IPS DF 4.7 (cell line): ENCODE measurements at regions not wholly inside any gene's neighbourhood (a gene's known extent, or its start where the extent isn't known, plus 50 kb on each side); places are given as distances from the start of the nearest gene placed in this dataset.
"Not testable (repeated sequence)": the region's sequence is repeated elsewhere in the genome, so short reads cannot be mapped to it uniquely, and the experiment has no call there.

ENCODE experiments used
- DNase-seq: peaks from one replicate; pipeline ENCODE4 v3.0.0-alpha.2; 2013; ENCODE audit warnings: low spot score; ENCODE audit errors: extremely low read depth

DNA sequence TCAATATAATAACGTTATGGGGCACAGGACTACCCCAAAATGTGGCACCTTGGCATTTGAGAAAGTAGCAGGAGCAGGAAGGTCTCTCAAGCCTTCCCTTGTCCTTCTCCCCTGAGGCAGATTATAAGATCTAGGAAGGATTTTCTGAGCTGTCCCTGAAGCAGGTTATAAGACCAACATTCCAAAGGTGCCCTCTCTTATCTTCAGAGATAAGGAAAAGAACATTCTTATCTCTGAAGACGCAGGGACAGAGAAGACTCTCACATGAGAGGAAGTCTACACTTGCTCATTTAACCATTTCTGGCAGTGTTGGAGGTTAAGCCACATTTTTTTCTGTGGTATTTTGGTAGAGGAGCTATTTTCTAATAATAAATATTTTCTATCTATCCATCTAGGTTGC lies 437.9 kb upstream of the MAOA start:
- no peak for DNase-seq

GRCh38 chrX:43224496-43224895 lies 431.6 kb upstream of the MAOA start:
- DNase-seq = no peak

GRCh38 chrX:43225626-43226328 lies 430.3 kb upstream of the MAOA start:
- no peak for DNase-seq

- DNase-seq = no peak
Measured at GRCh38 chrX:43238461-43238945, 417.6 kb upstream of the MAOA start.

DNA sequence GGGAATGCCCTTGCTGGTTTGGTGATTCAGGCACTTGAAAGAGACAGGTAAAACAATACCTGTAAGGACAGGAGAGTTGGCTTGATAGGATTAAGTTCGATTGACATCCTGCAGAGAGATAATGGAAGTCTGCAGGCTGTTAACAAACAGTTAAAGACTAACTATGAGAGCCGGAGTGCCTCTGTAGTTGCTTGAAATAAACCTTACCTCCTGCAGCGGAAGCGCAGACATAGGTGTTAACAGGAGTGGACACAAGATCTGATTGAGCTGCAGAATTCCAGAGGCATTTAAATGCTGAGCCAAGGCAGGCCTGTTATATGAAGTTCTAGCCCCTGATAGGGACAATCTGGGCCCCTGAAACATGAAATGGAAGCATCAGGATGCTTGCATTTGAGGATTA lies 416.7 kb upstream of the MAOA start:
- DNase-seq = no peak

GRCh38 chrX:43255596-43255995 lies 400.5 kb upstream of the MAOA start:
- DNase-seq = no peak

GRCh38 chrX:43266487-43266886 lies 389.6 kb upstream of the MAOA start:
- no peak for DNase-seq

DNA sequence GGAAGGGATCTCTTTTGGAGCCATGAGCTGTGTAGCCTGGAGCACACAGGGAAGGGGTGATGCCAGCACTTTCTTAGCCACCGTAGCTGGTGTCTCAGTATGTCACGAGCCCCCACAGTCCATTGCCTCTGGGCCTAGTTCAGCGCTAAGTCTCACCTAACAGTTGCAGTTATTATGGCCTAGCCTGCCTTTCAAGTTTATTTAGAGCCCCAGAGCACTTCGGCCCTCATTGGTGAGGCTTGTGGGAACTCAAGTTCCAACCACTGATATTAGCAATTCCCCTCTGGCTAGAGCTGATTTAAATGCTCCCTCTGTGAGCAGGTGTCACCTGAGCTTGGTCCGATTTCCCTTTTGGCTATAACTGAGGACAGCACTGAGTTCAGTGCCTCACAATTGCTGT lies 388.4 kb upstream of the MAOA start:
- no peak for DNase-seq

DNA sequence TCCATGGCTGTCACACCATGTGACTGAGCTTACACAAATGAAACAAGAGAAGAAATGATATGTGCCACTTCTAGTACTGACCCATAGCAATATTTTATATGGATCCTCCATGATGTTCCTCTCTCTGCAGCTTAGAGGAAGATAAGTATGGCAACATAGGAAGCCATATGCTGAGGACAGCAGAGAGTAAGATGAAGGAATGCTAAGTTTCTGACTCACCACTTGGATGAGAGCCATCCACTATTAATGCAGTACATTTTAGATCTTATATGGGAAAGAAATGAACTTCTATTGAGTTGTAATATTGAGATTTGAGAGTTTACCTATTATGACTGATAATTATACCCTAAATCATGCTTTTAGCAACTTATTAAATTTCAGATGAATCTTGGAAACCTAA lies 386.9 kb upstream of the MAOA start:
- DNase-seq = no peak

- DNase-seq = no peak
Measured at GRCh38 chrX:43277879-43278278, 378.2 kb upstream of the MAOA start.

- no peak for DNase-seq
Measured at GRCh38 chrX:43278440-43278839, 377.7 kb upstream of the MAOA start.

- no peak for DNase-seq
Measured at GRCh38 chrX:43279341-43279808, 376.7 kb upstream of the MAOA start.

DNA sequence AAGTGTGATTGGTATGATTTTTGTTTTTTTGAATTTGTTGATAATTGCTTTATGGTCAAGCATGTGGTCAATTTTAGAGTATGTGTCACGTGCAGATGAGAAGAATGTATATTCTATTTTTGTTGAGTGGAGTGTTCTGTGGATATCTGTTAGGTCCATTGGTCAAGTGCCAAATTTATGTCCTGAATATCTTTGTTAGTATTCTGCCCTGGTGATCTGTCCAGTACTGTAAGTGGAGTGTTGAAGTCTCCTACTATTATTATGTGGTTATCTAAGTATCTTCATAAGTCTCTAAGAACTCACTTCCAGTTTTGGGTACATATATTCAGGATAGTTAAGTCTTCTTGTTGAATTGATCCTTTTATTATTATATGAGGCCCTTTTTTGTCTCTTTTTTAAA lies 372.9 kb upstream of the MAOA start:
- DNase-seq = no peak

- DNase-seq = not testable (repeated sequence)
Measured at GRCh38 chrX:43311625-43312024, 344.5 kb upstream of the MAOA start.

- no peak for DNase-seq
Measured at GRCh38 chrX:43313035-43313434, 343.1 kb upstream of the MAOA start.

- DNase-seq = no peak
Measured at GRCh38 chrX:43314525-43314924, 341.6 kb upstream of the MAOA start.

DNA sequence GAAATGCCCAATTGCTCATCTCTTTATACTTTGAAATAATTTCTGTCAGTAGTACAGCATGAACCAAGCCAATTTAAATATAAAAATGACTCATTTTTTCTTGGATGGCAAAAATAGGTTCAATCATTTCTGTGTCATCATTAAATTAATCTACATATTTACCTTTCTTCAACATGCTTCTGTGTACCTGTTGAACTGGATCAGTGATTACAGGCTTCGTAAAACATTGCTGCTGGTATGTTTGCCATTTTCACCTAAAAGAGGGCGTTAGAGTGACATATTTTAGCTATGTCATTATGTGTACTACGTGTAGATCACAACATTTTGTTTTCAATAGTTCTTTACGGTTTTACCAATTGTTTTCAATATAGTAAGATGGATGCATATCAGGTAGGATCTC lies 340.5 kb upstream of the MAOA start:
- no peak for DNase-seq

DNA sequence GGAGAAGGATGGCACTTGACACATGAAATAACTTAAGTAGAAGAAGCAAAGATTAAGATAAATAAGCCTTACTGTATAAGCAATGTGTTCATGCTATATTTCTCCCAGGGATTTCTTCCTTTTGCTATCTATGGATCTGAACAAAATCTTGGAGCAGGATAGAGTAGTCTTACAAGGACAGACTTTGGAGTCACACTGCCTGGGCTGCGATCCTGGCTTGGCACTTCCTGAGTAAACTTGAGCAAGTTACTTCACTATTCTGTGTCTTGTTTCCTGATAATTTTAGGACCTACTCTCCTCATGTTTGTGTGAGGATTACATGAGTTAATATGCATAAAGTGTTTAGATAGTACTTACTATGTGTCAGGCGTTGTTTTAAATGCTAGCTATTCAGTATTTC lies 340.0 kb upstream of the MAOA start:
- no peak for DNase-seq

DNA sequence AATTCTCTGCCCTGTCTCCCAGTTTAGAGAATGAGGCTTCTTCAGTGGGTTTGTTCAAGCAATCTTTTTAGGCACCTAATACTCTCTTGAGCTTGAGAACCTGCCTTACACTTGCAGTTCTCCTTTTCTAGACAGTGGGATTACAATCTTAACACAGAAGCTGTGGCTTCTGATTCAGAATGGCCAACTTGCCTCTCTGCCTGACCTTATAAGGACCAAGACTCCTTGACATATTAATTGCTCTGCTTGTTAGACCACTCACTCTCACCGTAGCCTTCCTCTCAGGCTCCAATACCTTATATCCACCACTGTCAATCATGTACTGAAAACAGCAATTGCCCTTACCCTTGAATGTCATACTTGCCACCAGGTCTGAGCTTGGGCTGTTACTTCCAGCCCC lies 338.7 kb upstream of the MAOA start:
- DNase-seq = no peak

DNA sequence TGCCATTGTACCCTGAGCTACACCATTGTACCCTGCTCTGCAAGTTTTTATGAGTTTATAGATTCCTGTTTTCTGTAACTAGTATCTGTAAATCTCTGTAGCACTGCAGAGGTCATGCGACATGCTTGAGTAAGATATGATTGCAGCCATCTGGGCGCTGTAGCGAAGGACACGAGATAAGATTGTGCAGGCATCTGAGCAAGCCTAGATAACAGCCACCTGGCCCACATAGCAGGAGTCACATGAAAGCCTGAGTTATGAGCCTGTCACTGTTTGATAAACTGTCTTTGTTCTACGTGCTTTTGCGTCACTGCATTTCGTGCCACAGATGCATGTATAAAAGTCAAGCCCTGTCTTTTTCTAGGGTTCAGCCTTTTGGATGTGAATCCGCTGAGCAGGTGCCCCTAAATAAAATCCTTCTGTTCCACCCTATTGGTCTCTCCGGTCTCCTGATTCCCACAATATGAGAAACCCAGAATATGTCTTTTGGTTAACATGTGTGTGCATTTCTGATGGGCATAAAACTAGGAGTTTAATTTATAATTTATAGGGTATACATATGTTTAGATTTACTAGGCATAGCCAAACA lies 327.6 kb upstream of the MAOA start:
- no peak for DNase-seq

GRCh38 chrX:43333543-43333942 lies 322.6 kb upstream of the MAOA start:
- DNase-seq = no peak

DNA sequence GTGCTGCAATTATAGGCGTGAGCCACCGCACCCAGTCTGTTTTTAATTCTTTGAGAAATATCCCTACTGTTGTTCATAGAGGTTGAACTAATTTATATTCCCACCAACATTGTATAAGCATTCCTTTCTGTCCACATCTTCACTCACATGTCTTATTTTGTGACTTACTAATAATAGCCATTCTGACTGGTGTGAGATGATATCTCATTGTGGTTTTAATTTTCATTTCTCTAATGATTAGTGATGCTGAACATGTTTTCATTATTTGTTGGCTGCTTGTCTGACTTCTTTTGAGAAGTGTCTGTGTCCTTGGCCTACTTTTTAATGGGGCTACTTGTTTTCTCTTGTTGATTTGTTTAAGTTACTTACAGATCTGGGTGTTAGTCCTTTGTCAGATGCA lies 310.9 kb upstream of the MAOA start:
- DNase-seq = no peak

GRCh38 chrX:43349363-43349762 lies 306.7 kb upstream of the MAOA start:
- peak; percentile 22 for DNase-seq
